Fibroblast of pulmonary artery (primary cell): ENCODE measurements at regions not wholly inside any gene's neighbourhood (a gene's known extent, or its start where the extent isn't known, plus 50 kb on each side); places are given as distances from the start of the nearest gene placed in this dataset.
A peak's percentile ranks its signal among the peaks of the same experiment; 100 is the strongest.

ENCODE experiments used
- DNase-seq: peaks from one replicate; pipeline ENCODE4 v3.0.0-alpha.2; 2010; ENCODE audit warnings: low read depth
- H3K4me3 ChIP-seq: replicated peaks from 2 replicates; pipeline ENCODE4 v1.5.1; 2011; ENCODE audit warnings: low read depth, mild to moderate bottlenecking, control low read depth, low read length, moderate library complexity
- CTCF ChIP-seq: IDR thresholded peaks from 2 replicates; pipeline ENCODE4 v1.5.1; 2011; ENCODE audit warnings: mild to moderate bottlenecking, control low read depth, low read length, inconsistent platforms; ENCODE audit errors: missing control alignments

- no peak for TF ChIP-seq CTCF
- DNase-seq: no peak
- no peak overlapping the region for H3K4me3 ChIP-seq
These were observed 72.6 kb downstream of the ISX start for GRCh38 chr22:35138521-35138920.

DNA sequence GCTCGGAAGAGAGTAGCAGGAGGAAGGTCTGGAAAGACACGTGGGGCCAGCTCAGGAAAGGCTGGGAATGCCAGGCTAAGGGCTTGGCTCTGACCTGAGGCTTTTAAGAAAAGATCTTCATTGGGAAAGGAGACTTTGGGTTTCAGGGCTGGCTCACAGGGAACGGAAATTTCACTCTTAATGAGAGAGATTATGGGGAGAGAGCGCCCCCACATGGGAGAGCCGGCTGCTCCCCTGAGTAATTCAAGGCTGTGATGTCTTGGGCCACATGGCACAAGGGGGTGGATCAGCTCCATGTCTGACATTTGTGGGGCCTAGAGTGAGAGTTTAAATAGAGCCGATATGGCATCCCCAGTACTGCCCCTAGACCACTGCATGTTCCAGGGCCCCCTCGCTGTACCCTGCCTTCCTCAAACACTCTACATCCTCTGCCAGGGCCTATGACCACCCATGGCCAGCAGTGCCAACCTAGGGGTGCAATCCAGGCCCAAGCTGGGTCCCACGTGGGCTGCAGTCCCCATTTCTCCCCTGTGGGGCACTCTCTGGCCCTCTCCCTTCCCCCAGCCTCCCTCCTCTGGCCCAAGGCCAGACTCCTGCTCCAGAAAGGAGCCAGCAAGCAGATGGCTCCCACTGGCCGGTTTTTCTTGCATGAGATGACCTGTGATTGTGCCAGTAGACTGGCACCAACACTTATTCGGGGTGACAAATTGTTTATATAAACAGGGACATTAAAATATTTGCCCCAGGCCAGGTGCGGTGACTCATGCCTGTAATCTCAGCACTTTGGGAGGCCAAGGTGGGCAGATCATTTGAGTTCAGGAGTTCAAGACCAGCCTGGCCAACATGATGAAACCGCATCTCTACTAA is 75.2 kb downstream of the ISX start:
- TF ChIP-seq CTCF: no peak
- H3K4me3 ChIP-seq: no peak overlapping the region
- DNase-seq: no peak

GRCh38 chr22:35148381-35148780 is 82.4 kb downstream of the ISX start:
- TF ChIP-seq CTCF: no peak
- H3K4me3 ChIP-seq: no peak overlapping the region
- no peak for DNase-seq

DNA sequence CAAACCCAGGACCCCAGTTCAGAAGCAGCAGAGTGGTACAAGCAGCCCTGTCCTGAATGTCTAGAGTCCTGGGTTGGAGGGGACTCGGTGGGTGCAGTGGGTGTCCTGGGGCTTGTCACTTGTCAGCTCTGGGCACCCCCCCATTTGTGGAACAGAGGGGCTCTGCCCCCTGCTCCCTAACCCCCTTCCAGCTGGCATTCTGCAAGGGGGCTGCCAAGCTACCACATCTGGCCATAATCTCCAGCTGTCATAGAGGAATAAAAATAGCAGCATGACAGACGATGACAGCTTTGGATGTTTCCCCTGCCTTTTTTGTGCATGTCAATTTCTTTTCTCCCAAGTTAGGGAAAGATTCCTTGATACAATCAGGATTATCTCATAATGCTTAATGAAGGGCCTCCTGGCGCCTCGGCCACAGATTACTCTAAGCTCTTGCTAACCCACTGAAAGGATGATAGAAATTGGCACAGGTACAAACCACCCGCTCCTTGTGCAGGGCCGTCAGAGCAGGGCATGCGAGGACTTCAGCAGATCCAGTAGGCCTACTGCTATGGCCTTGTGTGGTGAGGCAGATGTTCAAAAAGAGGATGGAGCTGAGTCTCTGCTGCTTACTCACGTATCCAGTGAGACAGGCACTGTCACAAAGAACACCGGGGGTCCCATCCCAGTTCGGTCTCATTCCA is 83.0 kb downstream of the ISX start:
- no peak for TF ChIP-seq CTCF
- no peak for DNase-seq
- H3K4me3 ChIP-seq: no peak overlapping the region

DNA sequence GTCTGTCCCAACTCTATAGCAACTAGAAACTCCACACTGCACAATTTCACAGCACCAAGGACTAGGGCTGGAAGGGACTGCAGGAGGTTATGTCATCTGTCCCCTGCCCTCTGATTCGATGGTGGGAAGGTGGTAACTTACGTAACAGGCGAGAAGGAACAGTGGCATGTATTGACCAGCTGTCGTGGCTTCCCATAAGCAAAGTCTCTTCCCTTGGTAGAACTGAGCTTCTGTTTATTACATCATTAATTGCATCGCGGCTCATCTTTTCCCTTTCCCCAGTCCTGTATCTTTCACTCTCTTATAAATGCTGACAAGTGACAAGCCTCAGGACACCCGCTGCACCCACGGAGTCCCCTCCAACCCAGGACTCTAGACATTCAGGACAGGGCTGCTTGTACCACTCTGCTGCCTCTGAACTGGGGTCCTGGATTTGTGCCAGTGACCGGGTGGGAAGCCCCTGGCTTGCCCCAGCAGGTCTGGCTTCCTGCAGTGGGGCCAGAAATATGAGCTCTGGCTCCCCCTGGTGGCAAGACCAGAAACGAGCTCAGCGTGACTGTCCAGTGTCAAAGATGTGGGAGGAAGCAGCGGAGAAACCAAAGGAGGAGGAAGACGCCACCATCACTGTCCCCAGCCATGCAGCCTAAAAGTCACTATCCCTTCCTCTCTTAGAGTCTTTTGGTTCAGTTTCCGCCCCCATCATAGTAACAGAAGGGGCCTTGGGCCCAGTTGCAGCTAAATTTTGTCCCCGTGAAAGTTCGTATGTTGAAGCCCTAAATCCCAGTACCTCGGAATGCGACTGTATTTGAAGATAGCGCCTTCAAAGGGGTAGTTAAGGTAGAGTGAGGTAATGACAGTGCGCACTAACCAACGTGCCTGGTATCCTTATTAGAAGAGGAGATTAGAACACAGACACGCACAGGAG is 84.5 kb downstream of the ISX start:
- peak; percentile 79 for TF ChIP-seq CTCF
- DNase-seq: peak; percentile 51
- H3K4me3 ChIP-seq: no peak overlapping the region

DNA sequence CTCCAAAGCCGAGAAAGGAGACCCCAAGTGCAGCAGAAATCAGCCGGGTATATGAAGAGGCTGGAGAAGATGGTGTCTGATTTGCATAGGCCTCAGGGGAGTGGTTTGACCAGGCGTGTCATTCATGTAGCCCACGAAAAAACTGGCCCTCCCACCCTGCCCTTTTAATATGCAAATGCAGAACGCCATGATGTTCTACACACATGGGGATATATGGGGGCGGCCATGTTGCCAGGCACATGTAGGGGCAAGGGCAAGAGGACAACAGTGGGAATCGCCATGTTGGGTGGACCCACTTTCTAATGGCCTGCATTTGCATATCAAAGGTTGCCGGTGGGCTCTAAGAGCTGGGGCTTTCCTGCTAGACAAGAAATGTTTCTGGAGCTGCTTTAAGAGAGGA is 86.4 kb downstream of the ISX start:
- TF ChIP-seq CTCF: no peak
- no peak for DNase-seq
- no peak overlapping the region for H3K4me3 ChIP-seq
